Peyer's patch (tissue), 4 donors: ENCODE measurements at regions not wholly inside any gene's neighbourhood (a gene's known extent, or its start where the extent isn't known, plus 50 kb on each side); places are given as distances from the start of the nearest gene placed in this dataset.

ENCODE experiments used
- POLR2A ChIP-seq, 2 donors: fragments of 450-650 bp; IDR thresholded peaks; one replicate each; pipeline ENCODE4 v1.5.1; 2017; ENCODE audit warnings: antibody characterized with exemption in 2 of 2, mild to moderate bottlenecking in 2 of 2, moderate library complexity in 2 of 2
- TF ChIP-seq, protein P1 (sequence below), 6 experiments: fragments of 450-650 bp in 4 of 6; fragments of 200-600 bp in 2 of 6; sonication (generic) in 1 of 6; IDR thresholded peaks; one replicate each; pipeline ENCODE4 v1.5.1; 2017 to 2019; ENCODE audit warnings: antibody characterized with exemption in 6 of 6, mild to moderate bottlenecking in 3 of 6, moderate library complexity in 1 of 6

DNA sequence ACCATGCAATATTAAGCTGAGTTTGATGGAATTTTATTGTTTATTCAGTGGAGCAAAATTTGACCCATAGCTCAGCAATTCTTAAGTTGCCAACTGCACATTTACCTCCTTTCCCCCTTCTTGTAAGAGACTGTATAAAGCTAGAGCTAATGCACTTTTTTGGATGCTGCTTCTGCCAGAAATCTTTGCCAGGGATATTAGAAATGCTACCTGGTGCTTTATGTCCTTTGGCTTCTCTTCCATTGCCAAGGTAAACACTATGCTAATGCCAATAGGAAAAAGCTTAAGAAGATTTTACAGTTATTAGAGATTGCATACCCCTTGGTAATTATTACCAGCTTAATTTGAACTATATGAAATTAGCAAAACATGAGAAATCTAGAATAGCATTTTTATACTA lies 79.0 kb upstream of the OGFRL1 start:
- TF ChIP-seq, protein P1, sequence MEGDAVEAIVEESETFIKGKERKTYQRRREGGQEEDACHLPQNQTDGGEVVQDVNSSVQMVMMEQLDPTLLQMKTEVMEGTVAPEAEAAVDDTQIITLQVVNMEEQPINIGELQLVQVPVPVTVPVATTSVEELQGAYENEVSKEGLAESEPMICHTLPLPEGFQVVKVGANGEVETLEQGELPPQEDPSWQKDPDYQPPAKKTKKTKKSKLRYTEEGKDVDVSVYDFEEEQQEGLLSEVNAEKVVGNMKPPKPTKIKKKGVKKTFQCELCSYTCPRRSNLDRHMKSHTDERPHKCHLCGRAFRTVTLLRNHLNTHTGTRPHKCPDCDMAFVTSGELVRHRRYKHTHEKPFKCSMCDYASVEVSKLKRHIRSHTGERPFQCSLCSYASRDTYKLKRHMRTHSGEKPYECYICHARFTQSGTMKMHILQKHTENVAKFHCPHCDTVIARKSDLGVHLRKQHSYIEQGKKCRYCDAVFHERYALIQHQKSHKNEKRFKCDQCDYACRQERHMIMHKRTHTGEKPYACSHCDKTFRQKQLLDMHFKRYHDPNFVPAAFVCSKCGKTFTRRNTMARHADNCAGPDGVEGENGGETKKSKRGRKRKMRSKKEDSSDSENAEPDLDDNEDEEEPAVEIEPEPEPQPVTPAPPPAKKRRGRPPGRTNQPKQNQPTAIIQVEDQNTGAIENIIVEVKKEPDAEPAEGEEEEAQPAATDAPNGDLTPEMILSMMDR (IDR thresholded peaks at IDR 0.05) = no peak
- TF ChIP-seq POLR2A (IDR thresholded peaks at IDR 0.05) = no peak
